ENCODE measurements at regions not wholly inside any gene's neighbourhood (a gene's known extent, or its start where the extent isn't known, plus 50 kb on each side); places are given as distances from the start of the nearest gene placed in this dataset.

DNA sequence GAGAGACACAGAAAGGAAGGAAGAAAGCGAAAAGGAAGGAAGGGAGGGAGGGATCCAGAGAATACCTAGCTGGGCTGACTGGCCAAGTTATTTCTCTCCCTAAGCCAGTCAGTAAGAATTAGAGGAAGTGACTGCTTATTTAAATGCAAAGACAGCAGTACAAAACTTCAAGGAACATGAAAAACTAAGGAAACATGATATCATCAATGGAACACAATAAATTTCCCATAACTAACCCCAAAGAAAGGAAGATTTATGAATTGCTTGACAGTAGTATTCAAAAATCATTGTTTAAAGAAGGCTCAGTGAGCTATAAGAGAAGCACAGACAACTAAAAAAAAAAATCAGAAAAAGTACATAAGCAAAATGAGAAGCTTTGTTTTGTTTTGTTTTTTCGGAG, 252.3 kb upstream of the SASH1 start:
- no peaks in the 10 kb centered on the region for H3K27me3 ChIP-seq (ENCODE audit: insufficient read depth, low read length)

DNA sequence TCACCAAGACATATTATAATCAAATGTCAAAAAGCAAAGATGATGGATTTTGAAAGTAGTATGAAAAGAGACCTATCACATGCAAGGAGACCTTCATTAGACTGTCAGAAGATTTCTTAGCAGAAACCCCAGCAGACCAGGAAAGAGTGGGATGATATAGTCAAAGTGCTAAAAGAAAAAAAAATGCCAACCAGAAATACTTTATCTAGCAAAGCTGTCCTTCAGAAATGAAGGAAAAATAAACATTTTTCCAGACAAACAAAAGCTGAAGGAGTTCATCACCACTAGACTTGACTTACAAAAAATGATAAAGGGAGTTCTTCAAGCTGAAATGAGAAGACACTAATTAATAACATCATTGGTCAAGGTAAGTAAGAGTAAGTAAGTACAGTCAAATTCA, 251.2 kb upstream of the SASH1 start:
- Histone ChIP-seq H3K4me3 (ENCODE audit: low read length) (no peak overlapping the region), H3K9me3 (ENCODE audit: low read length) (no peaks in the 10 kb centered on the region), H2AFZ (ENCODE audit: low read depth, low read length) (no peak overlapping the region), H3K27me3 (ENCODE audit: insufficient read depth, low read length) (no peaks in the 10 kb centered on the region), H3K4me1 (ENCODE audit: insufficient read depth, low read length) (no peaks in the 10 kb centered on the region), H3K36me3 (ENCODE audit: insufficient read depth, low read length) (no peaks in the 10 kb centered on the region)

More for the DNA sequence above, 252.3 kb upstream of the SASH1 start:
- no peaks in the 10 kb centered on the region for H3K9me3 ChIP-seq (ENCODE audit: low read length)
- H2AFZ ChIP-seq (ENCODE audit: low read depth, low read length) = no peak overlapping the region
- no peaks in the 10 kb centered on the region for H3K36me3 ChIP-seq (ENCODE audit: insufficient read depth, low read length)
- H3K4me3 ChIP-seq (ENCODE audit: low read length) = no peak overlapping the region
- H3K4me1 ChIP-seq (ENCODE audit: insufficient read depth, low read length) = no peaks in the 10 kb centered on the region

DNA sequence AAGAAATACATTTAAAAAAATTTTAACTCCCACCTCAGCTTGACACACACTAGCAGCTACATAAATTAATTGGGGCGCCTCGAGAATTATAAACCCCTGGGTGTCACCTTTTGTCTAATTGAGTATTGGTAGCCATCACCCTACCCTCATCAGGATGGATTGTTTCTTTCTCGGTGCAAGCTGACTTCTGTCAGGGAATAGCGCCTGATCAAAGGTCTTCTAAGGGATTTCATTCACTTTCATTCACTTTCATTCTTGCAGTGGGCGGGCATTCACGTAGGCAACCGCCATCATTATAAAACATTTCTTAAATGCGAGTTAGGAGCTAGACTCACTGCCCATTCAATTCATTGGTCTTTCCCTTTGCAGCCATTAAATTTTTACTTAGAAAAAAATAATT, 239.2 kb upstream of the SASH1 start:
- H3K4me1 ChIP-seq (ENCODE audit: insufficient read depth, low read length) = peaks cover 33% of the 10 kb centered on the region
- peak overlapping the region; percentile 26 for H3K4me3 ChIP-seq (ENCODE audit: low read length)
- H3K36me3 ChIP-seq (ENCODE audit: insufficient read depth, low read length) = no peaks in the 10 kb centered on the region
- H3K27me3 ChIP-seq (ENCODE audit: insufficient read depth, low read length) = no peaks in the 10 kb centered on the region
- no peaks in the 10 kb centered on the region for H3K9me3 ChIP-seq (ENCODE audit: low read length)
- H2AFZ ChIP-seq (ENCODE audit: low read depth, low read length) = no peak overlapping the region

DNA sequence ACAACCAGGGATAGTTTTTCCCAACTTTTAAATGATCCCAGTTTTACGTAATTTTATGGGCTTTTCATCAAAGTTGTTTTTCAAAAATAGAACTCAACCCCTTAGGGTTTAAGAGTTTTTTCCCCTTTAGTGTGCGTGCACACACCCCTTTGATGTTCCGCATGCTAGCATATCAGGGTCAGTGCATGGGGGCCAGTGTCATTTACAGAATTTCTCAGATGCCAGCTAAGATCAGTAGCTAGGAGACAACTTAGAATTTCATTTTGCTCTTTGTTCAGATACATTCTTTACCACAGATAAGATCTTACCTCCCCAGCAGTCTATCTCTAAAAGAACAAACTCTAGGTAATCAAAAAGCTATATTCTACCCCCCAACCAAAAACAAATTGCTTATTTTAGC, 238.5 kb upstream of the SASH1 start:
- Histone ChIP-seq H2AFZ (ENCODE audit: low read depth, low read length) (no peak overlapping the region), H3K9me3 (ENCODE audit: low read length) (no peaks in the 10 kb centered on the region), H3K4me1 (ENCODE audit: insufficient read depth, low read length) (peaks cover 33% of the 10 kb centered on the region), H3K4me3 (ENCODE audit: low read length) (peak overlapping the region; percentile 26), H3K36me3 (ENCODE audit: insufficient read depth, low read length) (no peaks in the 10 kb centered on the region), H3K27me3 (ENCODE audit: insufficient read depth, low read length) (no peaks in the 10 kb centered on the region)

DNA sequence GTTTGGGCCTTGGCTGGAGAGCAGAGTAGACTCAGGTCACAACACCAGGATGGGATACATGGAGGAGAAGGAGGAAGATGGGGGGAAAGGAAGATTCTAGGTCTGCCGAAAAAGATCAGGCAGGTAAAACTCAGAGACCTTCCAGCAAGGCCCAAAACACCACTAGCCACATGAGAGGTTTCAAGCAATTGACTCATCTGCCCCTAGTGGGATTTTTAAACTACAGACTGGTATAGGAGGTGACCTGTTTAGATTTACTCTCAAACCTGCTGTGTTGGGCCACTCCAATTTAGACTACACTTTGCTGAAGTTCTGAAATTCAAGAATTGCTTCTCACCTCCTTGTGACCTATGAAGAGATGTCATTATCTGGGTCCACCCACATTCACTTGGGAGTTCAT, 236.9 kb upstream of the SASH1 start:
- no peaks in the 10 kb centered on the region for H3K27me3 ChIP-seq (ENCODE audit: insufficient read depth, low read length)
- no peaks in the 10 kb centered on the region for H3K9me3 ChIP-seq (ENCODE audit: low read length)
- H3K36me3 ChIP-seq (ENCODE audit: insufficient read depth, low read length) = no peaks in the 10 kb centered on the region
- H3K4me1 ChIP-seq (ENCODE audit: insufficient read depth, low read length) = peaks cover 33% of the 10 kb centered on the region
- H2AFZ ChIP-seq (ENCODE audit: low read depth, low read length) = no peak overlapping the region
- H3K4me3 ChIP-seq (ENCODE audit: low read length) = no peak overlapping the region

DNA sequence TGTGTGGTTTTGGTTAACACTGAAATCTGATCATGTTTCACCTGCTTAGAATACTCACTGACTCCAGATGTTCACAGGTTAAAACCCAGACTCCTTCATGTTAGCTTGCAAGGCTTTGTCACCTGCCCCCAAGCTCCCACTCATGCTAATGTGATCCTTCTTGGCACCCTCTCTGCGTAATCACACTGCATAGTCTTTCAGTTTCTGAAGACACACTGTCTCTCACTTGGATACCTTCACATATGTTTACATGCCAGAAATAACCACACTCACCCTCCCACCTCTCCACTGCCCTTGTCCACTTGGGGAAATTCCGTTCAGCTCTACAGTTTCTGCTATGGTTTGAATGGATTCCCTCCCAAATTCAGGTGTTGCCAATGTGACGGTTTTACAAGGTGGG, 234.7 kb upstream of the SASH1 start:
- Histone ChIP-seq H3K27me3 (ENCODE audit: insufficient read depth, low read length) (no peaks in the 10 kb centered on the region), H3K36me3 (ENCODE audit: insufficient read depth, low read length) (no peaks in the 10 kb centered on the region), H2AFZ (ENCODE audit: low read depth, low read length) (no peak overlapping the region)

DNA sequence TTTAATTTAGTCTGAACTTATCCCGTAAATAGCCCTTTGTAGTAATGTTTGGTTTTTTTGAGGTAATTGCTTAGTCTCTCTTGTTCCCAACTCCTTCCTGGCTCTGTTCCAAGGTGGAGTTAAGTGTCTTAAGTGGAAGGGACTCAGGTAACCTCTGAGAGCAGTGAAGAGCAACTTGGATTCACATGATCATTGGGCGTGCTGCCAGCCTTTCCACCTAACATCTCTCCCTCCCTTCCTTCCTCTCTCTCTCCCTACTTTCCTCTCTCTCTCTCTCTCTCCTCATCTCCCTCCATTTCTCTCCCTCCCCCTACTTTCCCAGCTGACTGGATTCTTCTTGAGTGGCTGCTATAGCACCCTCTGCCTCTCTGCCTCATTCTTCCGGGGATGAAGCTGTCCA, 232.9 kb upstream of the SASH1 start:
- Histone ChIP-seq H3K4me3 (ENCODE audit: low read length) (no peak overlapping the region), H3K4me1 (ENCODE audit: insufficient read depth, low read length) (peaks cover 10% of the 10 kb centered on the region), H2AFZ (ENCODE audit: low read depth, low read length) (no peak overlapping the region), H3K36me3 (ENCODE audit: insufficient read depth, low read length) (no peaks in the 10 kb centered on the region), H3K9me3 (ENCODE audit: low read length) (no peaks in the 10 kb centered on the region), H3K27me3 (ENCODE audit: insufficient read depth, low read length) (no peaks in the 10 kb centered on the region)

More for the DNA sequence above, 234.7 kb upstream of the SASH1 start:
- Histone ChIP-seq H3K4me1 (ENCODE audit: insufficient read depth, low read length) (peaks cover 28% of the 10 kb centered on the region), H3K9me3 (ENCODE audit: low read length) (no peaks in the 10 kb centered on the region), H3K4me3 (ENCODE audit: low read length) (no peak overlapping the region)

DNA sequence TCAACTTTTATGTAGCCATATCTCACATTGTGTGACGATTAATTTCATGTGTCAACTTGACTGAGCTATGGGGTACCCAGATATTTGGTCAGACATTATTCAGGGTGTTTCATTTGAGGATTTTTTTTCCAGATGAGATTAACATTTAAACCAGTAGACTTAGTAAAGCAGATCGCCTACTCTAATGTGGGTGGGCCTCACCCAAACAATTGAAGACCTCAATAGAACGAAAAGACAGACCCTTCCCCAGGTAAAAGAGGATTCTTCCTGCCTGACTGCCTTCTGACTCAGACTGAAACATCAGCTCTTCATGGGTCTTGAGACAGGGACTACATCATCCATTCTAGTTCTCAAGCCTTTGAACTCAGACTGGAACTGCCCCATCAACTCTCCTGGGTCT, 231.7 kb upstream of the SASH1 start:
- no peak overlapping the region for H3K4me3 ChIP-seq (ENCODE audit: low read length)
- H3K4me1 ChIP-seq (ENCODE audit: insufficient read depth, low read length) = peaks cover 5% of the 10 kb centered on the region
- H3K27me3 ChIP-seq (ENCODE audit: insufficient read depth, low read length) = no peaks in the 10 kb centered on the region
- H3K36me3 ChIP-seq (ENCODE audit: insufficient read depth, low read length) = no peaks in the 10 kb centered on the region
- no peak overlapping the region for H2AFZ ChIP-seq (ENCODE audit: low read depth, low read length)
- no peaks in the 10 kb centered on the region for H3K9me3 ChIP-seq (ENCODE audit: low read length)

DNA sequence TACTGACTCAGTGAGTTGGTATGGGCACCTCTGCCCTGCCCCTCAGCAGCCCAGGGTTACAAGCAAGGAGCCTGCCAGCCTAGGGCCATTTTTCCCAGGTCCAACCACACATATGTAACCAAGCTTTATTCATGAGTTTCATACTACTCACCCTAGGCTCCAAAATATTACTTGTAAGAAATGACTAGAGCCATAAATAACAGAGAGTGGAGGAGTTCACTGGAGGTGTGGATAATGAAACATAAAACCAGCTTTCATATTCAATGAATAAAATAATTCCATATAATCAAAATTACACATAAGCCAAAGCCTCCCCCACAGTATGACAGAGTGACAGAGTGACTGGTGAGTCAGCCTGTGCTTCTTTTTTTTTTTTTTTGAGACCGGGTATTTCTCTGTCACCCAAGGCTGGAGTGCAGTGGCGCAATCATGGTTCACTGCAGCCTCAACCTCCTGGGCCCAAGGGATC, 229.8 kb upstream of the SASH1 start:
- no peaks in the 10 kb centered on the region for H3K36me3 ChIP-seq (ENCODE audit: insufficient read depth, low read length)
- no peak overlapping the region for H3K4me3 ChIP-seq (ENCODE audit: low read length)
- H2AFZ ChIP-seq (ENCODE audit: low read depth, low read length) = no peak overlapping the region
- no peaks in the 10 kb centered on the region for H3K27me3 ChIP-seq (ENCODE audit: insufficient read depth, low read length)
- H3K9me3 ChIP-seq (ENCODE audit: low read length) = no peaks in the 10 kb centered on the region
- peaks cover 5% of the 10 kb centered on the region for H3K4me1 ChIP-seq (ENCODE audit: insufficient read depth, low read length)

DNA sequence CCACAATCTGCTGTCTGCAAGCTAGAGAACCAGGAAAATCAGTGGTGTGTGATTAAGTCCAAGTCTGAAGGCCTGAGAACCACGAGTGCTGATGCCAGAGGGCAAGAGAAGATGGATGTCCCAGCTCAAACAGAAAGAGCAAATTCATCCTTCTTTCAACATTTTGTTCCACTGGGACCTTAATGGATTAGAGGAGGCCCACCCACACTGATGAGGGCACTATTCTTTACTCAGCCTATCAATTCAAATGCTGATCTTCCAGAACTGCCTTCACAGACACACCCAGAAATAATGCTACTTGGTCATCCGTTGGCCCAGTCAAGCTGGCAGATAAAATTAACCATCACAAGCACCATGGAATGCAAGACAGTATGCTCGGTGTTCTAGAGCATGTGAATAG, 226.6 kb upstream of the SASH1 start:
- H2AFZ ChIP-seq (ENCODE audit: low read depth, low read length) = no peak overlapping the region
- H3K4me1 ChIP-seq (ENCODE audit: insufficient read depth, low read length) = peaks cover 5% of the 10 kb centered on the region
- no peak overlapping the region for H3K4me3 ChIP-seq (ENCODE audit: low read length)
- peaks cover 4% of the 10 kb centered on the region for H3K27me3 ChIP-seq (ENCODE audit: insufficient read depth, low read length)
- no peaks in the 10 kb centered on the region for H3K9me3 ChIP-seq (ENCODE audit: low read length)
- H3K36me3 ChIP-seq (ENCODE audit: insufficient read depth, low read length) = no peaks in the 10 kb centered on the region

DNA sequence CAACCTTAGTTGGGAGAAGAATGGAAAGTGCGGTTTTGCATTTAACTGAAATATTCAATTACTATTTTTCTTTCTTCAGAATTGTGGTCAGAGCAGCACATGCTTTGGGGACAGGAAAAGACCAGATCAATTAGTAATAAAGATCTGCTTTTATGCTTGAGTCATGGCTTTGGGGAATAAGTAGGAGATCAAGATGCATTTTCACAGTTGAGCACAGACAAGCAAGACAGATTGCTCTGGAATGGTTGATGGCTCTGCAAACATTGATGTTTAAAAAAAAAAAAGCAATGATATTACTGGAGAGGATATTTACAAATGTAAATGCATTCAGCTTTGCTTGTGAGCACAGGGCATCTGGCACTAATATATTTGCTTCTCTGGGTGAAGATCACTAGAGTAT, 224.4 kb upstream of the SASH1 start:
- Histone ChIP-seq H3K36me3 (ENCODE audit: insufficient read depth, low read length) (no peaks in the 10 kb centered on the region), H3K4me3 (ENCODE audit: low read length) (no peak overlapping the region), H3K9me3 (ENCODE audit: low read length) (no peaks in the 10 kb centered on the region), H3K4me1 (ENCODE audit: insufficient read depth, low read length) (peaks cover 9% of the 10 kb centered on the region), H3K27me3 (ENCODE audit: insufficient read depth, low read length) (peaks cover 4% of the 10 kb centered on the region), H2AFZ (ENCODE audit: low read depth, low read length) (no peak overlapping the region)

DNA sequence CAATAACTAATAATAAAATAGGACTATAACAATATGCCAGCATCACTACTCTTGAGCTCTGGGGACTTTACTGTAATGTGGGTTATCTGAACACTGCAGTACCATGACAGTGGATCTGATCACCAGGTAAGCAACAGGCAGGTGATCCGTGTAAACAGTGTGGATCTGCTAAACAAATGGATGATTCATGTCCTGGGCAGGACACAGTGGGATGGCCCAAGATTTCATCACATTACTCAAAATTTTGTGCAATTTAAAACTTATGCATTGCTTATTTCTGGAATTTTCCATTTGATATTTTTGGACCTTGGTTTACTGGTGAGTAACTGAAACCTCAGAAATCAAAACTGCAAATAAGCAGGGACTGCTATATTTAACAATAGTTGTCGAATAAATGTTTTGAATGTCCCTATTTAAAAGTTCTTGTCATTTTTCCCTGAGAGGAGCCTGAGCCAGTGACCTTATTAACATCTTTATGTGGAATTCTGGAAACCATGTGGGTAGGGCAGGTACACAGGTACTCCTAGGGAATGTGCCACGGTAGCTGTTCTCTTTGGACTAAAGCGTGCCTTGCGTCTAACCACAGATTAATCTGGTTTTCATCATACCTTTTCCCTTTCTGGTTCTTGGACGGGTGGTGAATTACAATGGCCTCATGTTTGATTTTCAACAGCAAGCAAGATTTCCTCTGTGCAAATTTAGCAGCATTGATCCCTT, 214.5 kb upstream of the SASH1 start:
- no peaks in the 10 kb centered on the region for H3K4me1 ChIP-seq (ENCODE audit: insufficient read depth, low read length)
- peaks cover 11% of the 10 kb centered on the region for H3K27me3 ChIP-seq (ENCODE audit: insufficient read depth, low read length)
- H3K36me3 ChIP-seq (ENCODE audit: insufficient read depth, low read length) = no peaks in the 10 kb centered on the region
- H3K9me3 ChIP-seq (ENCODE audit: low read length) = no peaks in the 10 kb centered on the region
- H3K4me3 ChIP-seq (ENCODE audit: low read length) = no peak overlapping the region
- no peak overlapping the region for H2AFZ ChIP-seq (ENCODE audit: low read depth, low read length)

DNA sequence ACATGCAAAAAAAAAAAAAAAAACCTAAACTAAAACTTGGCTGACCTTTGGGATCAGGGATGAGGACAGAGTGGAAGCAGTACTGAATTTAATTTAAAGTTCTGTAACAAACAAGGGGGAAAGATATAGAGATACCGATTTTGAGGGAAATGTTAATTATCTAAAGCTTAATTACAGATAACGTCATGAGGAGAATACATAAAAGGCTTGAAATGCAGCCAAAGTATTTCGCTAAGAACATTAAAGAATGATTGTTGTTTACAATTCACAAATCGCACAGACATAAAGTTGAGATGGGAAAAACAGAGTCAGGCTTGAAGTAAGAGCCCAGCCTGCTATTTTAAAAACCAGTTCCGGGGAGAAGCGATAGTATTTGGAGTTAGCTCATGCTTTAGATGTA, 208.0 kb upstream of the SASH1 start:
- Histone ChIP-seq H3K27me3 (ENCODE audit: insufficient read depth, low read length) (no peaks in the 10 kb centered on the region), H3K4me3 (ENCODE audit: low read length) (no peak overlapping the region), H3K36me3 (ENCODE audit: insufficient read depth, low read length) (no peaks in the 10 kb centered on the region), H3K4me1 (ENCODE audit: insufficient read depth, low read length) (no peaks in the 10 kb centered on the region), H2AFZ (ENCODE audit: low read depth, low read length) (no peak overlapping the region), H3K9me3 (ENCODE audit: low read length) (no peaks in the 10 kb centered on the region)

DNA sequence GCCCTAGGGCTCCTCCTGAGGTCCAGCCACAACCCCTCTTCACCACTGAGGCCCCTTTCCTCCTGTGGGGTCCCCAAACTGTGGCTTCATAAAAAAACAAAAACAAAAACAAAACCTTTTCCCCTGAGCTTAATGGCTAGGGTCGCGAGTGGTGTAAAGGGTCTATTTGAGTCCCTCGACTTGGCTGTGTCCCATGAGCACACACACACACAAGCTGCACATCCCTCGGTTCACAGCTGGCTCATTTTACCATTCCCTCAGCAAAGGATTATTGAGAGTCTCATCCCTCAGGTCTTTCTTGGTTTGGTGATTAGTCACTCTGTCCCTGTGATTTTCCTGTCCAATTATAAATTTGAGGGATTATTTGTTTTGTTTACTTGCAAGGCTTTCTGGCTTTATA, 206.1 kb upstream of the SASH1 start:
- Histone ChIP-seq H3K27me3 (ENCODE audit: insufficient read depth, low read length) (no peaks in the 10 kb centered on the region), H3K36me3 (ENCODE audit: insufficient read depth, low read length) (no peaks in the 10 kb centered on the region), H3K4me3 (ENCODE audit: low read length) (no peak overlapping the region), H3K4me1 (ENCODE audit: insufficient read depth, low read length) (no peaks in the 10 kb centered on the region), H3K9me3 (ENCODE audit: low read length) (no peaks in the 10 kb centered on the region), H2AFZ (ENCODE audit: low read depth, low read length) (no peak overlapping the region)
